NCI-H446 treated with DMSO at 0.1 percent for 48 hours (cell line): ENCODE measurements at regions not wholly inside any gene's neighbourhood (a gene's known extent, or its start where the extent isn't known, plus 50 kb on each side); places are given as distances from the start of the nearest gene placed in this dataset.

Experiments used
- DNase-seq: peaks from one replicate; lab custom pipeline; 2025; lab: John Stamatoyannopoulos, UW

DNA sequence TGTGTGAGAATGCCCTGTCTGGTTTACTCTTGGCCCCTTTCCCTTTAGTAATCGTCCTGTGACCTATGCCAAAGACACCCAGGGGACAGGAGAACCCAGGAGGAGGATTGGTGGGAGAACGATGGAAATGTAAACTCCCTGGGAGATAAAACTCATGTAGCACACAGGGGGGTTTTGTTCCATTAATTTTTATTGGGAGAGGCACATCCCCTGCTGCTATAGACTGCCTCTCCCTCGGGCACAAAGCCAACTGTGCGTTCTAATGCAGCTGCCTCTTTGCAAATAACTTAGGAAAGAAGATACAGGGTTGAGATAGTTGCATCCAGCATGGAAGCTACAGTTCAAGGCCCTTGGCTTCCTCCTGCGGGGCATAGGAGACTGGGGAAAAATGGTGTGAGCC is 489.6 kb downstream of the SLC4A3 start:
- no peak for DNase-seq

DNA sequence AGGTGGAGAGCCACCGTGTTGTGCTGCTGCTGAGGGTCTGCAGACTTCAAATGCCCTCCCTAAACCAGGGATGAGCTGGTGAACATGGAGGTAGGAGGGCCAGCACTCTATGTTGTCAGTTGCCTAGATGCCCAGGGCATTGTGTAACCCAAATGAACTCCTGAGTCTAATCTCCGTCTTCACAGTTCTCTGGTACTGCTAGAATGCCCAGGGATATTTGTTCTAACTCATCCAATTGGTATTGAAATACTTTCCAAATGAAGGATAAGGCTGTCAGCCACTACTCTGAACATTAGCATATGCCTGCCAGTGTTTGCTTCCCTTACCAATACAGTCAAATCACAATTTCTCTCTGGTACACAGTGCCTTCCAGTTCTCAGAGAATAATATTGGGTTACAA is 492.6 kb downstream of the SLC4A3 start:
- DNase-seq, result no peak

DNA sequence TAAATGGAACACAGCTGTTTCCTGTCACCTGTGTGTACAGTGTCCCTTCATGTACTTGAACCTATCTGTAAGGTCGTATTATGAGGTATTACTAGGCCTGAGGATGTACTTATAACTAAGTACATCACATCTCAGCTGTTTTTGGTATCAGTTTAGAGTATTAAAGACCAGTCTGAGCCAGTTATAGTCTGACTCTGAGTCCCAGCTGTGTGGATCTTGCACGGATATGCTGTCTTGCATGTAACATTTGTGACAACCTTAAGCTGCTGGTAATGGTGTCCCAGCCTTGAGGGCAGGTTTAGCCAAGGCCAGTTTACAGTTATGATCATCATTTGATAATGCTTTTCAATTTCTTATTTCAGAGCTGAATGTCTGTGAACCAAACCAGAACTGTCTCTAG is 496.3 kb downstream of the SLC4A3 start:
- no peak for DNase-seq

DNA sequence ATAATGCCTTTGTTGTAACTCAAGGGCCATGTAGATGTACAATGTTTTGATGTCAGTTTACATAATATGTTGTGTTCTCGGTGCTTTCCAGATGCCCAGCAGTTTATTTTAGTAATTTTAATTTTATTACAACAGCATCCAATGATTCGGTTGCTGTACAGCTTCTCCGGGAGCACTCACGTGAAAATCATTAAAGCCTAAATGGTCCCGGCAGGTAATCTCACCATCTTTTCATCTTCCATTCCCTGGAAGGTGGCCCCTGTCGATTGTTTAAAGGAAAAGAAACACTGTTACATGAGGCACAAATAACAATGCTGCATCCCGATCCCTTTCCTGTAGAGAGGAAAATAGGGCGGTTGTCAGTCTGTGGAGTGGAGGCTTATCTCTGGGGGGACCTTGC is 498.1 kb downstream of the SLC4A3 start:
- DNase-seq, result no peak

DNA sequence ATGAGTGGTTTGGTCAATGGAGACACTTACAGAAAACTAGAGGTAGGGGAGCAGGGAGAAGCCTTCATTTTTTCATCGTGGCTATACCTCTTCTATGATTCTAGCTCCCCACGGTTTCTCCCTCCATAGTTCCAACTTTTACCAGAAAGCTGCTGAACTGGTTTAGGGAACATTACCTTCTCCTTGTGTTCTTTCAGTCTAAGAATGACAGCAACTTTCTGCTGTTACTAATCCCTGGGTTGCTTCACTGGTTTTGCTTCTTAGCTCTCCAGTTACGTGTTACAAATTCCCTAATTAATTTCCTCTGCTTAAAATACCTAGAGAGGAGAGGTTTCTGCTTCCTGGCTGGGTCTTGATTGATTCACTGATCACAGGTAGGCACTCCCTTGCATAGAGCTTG is 499.9 kb downstream of the SLC4A3 start:
- DNase-seq, result no peak

DNA sequence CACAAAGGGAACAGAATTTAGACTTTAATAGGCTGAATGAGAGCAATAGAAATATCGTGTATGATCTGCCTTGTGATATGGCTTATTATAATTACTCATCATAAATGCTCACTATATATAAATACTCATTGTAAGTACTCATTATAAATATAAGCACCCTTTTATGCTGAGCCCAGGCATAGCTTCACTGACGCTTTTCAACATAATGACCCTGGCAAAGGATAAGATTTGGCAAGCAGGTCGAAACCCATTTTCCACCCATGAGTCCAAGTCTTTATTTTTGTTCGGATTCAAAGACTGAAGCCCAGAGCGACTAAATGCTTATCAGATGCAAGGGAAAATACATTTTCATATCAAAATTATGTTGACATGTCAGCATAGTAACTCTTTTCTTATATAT is 500.4 kb downstream of the SLC4A3 start:
- no peak for DNase-seq

DNA sequence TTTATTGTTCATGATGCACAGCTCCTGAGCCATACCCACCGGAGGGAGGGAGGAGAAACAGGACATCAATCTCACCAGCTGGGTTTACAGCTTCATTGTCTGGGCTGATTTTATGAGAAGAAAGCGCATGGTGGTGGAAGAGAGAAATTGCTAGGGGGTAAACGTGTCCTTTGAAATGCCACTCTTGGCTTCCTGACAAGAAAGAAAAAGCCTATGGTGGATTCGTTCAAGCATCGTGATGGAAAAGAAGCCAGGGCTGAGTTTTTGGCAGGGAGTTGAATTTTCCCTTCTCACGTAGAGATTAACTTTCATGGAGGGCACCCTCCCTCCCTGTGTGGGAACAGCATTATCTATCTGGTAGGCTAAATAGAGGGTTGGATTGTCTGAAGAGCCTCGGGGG is 502.0 kb downstream of the SLC4A3 start:
- no peak for DNase-seq

DNA sequence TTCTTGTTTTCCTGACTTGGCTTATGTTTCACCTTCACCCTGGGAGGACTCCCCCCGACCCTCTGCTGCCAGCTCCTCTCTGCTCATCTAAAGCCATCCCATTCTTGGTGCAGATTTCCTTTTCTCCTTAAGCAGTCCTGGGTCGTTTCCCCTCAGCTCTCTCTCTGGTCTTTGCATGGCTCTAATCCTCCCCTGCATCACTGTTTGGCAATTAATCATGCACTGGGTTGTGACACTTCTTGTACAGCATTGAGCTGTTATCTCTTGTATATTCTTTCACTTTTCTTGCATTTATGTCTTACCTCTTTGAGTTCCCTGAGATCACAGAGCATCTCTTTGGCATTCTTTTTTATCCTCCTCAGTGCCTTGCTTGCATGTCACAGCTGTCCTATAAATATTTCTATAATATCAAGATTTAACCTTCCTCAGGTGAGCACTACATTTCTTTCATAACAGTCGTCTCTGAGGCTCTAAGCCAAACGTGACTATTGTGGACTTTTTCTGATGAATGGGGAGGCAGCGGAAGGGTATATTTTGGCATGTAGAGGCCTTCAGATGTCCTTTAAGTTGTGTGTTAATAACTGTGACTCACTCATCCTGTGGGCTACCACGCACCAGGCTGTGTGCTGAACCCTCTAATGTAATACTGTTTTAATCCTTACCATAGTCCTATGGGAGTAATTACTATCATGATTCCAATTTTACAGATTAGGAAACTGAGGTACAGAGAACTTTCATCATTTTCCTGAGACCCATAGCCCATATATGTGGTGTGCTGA is 507.5 kb downstream of the SLC4A3 start:
- DNase-seq, result no peak

DNA sequence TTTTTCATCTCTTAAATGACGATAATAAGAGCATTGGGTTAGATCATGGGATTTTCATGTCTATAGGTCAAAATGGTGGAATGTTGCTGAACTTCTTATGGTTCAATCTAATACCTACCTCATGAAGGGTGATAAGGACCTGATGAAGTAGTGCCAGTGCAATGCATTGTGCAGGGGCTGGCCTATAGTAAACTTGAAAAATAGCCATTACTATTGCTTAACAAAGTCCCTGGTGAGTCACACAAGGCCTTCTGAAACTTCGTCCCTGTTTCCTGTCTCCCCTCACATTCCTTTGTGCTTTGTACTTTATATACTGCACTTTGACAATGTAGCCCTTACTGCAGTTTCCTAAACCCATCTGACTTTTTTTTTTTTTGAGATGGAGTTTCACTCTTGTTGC is 515.9 kb downstream of the SLC4A3 start:
- DNase-seq, result no peak

DNA sequence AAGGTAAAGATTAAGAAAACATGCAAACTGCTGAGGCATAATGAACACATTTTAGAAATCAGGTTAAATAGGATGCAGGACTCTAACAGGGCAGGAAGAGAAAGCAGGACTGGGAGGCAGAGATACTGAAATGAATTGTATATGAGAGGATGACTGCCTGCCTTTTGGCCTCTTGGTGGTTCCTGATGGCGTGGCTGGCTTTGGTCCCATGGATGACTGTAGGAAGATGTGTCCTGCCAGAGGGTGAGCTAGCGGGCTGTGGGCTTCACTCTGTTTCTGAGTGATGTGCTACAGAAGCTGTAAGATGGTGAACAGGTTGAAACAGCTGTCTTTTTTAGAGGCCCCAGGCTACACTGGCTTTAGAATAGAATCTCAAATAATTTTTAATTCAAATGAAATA is 517.0 kb downstream of the SLC4A3 start:
- DNase-seq, result no peak

DNA sequence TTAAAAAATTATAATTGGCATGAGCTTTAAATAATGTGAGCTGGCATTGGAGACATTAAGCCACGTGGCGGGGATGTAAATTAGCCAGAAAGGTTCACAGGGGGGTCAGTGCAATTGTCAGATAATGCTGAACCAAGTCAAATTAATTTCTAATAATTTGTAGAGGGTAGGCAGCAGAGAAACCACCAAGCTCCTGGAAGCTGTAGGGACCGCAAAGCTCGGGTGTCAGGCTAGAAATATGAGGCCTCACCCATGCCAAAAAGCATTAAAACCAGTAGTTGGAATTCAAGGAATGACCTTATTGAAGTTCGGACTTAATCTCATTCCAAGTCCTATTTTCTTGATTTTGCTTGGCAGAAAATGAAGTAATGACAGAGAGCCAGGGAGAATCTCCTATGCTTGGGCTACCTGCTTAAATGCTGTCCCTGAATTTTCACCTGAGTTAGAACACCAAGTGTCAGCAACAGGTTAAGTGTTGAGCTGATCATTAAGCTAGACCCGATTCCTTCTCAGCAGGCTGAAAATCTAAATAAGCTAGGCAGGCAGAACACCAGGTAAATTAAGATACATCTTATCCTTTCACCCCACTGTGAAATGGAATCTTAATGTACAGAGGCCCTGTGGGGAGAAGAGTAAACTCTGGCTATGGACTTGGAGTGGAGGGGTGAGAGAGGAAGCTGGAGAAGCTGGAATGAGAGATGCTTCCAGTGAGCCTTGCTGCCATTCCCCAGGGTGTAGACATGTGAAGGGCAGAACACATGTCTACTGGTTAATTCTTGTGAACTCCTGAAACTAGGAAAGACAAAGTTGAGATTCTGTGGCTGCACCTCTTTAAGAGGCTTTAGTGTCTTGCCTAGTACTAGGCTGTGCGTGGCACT is 520.0 kb downstream of the SLC4A3 start:
- DNase-seq, result no peak

DNA sequence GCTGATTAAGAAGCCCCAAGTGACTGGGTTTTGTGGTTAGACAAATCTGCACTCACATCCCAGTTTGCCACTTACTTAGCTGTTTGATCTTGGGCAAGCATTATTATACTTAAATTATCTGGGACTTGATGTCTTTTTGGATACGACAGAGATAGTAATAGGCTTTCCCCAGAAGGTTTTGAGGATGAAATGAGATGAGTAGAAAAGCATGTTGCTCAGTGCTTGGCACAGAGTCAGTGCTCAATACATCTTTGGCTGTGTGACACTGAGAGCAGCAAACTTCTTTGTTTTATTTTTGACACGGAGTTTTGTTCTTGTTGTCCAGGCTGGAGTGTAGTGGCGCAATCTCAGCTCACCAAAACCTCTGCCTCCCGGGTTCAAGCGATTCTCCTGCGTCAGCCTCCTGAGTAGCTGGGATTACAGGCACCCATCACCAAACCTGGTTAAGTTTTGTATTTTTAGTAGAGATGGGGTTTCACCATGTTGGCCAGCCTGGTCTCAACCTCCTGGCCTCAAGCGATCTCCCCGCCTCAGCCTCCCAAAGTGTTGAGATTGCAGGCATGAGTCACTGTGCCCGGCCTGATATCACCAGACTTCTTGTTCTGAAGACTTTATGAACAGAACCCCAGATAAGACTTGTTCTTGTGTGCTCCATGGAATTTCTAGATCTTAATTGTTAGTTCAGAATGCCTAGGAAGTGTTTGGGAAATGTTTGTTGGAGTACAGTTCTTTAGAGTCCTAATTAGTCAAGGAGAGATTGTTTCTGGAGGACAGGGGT is 521.2 kb downstream of the SLC4A3 start:
- no peak for DNase-seq

DNA sequence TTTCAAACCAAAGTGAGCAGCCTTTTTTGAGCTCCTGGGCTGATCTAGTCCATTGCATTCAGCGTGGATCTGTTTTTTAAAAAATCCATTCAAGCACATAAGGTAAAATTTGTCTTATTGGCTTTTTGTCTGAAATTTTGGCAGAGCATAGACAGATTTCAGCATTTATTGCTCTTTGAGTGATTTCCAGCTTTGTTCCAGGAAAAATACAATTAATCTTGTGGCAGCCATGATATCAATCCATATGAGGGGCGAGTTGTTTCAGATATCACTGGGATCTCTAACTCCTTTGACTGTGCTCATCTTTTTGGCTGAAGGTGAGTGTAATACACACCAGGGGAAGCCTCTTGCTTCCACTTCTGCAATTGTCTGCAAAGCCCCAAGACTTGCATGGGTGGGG is 523.9 kb downstream of the SLC4A3 start:
- DNase-seq, result no peak

DNA sequence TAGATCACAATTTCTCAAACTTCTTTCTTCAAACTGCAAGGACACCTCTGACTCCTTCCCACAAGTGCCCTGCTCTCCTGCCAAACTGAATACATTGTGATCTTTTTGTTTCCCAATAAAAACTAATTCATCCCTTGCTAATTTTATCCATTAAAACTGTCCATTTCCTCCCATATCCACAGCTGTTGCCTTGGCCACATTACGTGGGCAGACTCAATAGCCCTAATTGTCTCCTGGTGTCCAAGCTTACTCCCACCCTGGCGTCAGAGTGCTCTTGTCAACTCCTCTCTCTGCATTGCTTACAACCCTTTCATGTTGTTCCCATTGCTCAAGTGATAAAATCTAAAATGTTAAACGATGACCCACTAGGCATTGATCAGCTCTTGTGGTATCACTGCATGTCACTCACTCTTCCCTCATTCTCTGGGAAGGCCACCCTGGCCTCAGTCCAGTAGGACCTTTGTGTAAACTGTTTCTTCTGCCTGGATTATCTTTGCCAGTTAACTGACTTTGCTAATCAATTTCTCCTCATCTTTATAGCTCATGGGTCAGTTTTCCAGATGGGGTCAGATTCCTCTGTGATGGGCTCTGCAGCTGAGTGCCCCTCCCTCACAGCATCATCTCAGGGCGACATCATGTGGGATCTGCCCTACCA is 525.0 kb downstream of the SLC4A3 start:
- DNase-seq, result no peak

DNA sequence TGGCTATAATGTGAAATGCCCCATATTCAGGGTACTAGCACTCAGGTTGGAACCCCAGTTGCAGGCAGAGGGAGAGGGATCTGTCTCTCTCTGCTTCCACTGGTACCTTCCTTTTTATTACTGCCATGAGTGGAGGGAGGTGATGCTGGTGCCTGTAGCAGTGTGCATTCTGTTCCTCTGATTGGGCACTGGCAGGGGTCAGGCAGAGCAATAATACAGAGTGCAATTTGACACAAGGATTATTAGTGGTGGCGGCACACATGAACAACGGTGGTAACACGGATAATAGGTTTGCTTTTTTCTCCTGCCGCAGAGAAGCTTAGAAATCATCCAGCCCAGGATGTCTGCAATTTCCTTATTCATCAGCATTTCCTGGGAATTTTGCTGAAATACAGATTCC is 525.7 kb downstream of the SLC4A3 start:
- DNase-seq, result no peak

DNA sequence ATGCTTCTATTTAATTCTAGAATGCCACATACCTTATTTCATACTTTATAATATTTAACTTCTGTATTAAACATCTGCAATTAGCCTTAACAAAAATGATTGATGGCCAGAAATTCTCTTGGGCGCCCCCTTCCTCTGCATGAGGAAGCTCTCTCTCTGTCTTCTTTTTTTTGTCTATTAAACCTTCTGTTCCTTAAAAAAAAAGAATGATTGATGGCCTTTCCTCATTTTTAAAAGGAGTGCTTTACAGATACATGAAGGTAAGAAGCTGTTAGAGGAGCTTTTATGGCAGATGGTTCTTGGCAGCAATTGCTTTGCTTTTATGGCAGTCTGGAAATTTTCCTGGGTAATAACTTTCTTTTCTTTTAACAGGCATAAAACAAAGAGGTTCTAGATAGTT is 526.9 kb downstream of the SLC4A3 start:
- DNase-seq, result no peak

DNA sequence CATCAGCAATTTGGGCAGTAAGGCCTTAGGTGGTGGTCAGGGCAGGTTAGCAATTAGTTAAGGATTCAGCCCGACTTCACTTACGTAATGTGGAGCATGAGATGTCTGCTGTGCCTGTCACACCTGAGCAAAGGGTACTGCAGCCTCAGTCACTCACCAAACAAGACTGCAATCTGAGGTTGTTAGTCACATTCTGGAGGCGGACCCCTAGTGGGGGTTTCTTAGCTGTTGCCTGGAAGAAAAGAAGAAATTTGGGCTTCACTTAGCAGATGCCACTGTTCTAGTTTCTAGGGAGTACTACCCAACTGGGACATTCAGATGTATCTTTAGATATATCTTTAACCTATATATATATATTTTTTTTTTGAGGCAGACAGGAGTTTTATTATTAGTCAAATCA is 529.9 kb downstream of the SLC4A3 start:
- no peak for DNase-seq

DNA sequence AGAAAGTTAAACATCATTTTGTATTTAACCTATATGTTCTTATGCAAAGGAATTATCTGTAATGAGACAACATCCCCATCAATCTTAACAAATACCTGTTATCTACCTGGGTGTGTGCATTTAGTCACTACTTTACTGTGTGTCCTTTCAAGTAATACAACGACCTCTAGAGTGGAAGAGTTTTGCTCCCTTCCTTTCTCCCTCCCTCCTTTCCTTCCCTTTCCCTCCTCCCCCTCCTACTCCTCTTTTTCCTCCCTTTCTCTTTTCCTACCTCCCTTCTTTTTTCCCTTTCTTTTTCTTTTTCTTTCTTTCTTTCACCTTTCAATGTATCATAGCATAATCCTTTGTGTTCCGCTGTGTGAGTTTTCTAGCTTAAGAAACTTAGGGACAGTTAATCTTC is 532.3 kb downstream of the SLC4A3 start:
- no peak for DNase-seq

DNA sequence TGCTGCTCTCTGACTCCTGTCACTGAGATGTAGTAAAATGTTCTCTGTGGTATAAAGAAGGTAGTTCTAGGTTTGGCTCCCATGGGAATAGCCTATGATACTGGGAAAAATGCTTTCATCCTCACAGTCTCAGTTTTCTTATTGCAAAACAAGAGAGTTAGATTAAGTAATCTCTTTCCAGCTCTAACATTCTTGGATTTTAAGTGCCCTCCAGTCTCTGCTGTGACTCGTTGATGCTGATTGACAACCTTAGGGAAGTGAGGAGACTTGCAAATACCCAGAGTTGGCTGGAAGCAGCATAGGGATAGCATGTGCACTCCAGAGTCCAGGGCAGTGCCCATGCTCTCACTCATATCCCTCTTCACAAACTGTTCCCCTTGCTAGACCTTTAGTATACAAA is 534.9 kb downstream of the SLC4A3 start:
- no peak for DNase-seq

DNA sequence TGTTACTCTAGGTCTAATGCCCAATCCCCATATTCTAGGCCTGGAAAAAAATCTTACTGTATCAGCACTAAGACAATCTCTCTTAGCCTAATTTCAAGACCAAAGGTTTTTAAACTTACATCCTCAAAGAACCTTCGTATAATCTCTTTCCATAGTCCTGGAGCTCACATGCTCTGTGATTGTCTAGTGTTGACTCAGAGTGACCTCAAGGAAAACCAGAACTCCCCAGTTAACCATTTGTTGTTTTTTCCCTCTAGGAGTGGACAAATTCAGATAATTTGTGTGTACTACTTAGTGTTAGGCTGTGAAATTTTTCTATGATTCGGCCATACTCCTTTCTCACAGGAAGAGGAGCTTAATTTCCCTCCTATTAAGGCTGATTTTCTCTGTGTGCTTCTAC is 536.1 kb downstream of the SLC4A3 start:
- no peak for DNase-seq

DNA sequence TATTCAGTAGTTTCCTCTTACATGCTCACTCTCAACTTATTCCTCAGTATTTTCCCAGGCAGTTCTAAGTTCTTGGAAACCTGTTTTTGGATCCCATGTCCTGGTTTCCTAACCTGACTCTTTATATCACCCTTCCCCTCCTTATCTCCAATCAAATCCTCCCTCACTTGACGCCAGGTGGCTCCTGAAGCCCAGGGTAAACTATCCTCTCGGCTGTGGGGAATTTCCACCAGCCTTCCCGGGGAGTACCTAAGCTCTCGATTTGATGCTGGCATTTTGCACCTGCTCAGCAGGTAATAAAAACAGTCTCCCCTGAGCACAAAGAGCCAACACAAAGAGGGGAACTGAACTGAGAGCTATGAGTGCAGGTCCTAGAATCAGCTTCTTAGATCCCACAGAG is 538.0 kb downstream of the SLC4A3 start:
- no peak for DNase-seq

DNA sequence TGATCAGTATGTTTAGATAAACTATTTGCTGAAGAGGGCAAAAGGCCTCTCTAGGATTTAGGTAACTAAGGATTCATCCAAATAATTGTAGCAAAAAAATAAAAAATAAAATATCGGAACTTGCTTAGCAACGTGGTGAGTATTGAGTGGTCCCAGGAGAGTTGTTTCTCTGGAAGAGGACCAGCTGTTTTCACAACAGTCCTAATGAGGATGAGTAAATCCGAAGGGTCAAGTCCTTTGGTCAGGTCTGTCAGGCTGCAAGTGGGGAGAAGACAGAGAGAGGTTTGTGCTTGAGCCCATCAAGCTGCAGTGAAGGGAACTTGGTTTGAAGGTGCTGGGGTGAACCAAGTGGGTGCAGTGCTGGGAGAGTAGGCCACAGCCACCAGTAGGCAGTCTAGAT is 539.2 kb downstream of the SLC4A3 start:
- no peak for DNase-seq
